Nephron (organoid): ENCODE measurements at regions not wholly inside any gene's neighbourhood (a gene's known extent, or its start where the extent isn't known, plus 50 kb on each side); places are given as distances from the start of the nearest gene placed in this dataset.

ENCODE experiments used
- H3K27ac Mint-ChIP-seq, 3 experiments: 2 replicates each; pipeline ENCODE4 v1.8.0; 2020; ENCODE audit warnings: mixed read lengths in 3 of 3, mild to moderate bottlenecking in 2 of 3, moderate library complexity in 1 of 3
- H3K27me3 Mint-ChIP-seq: 2 replicates; pipeline ENCODE4 v1.8.0; 2021; ENCODE audit warnings: low read depth, mild to moderate bottlenecking, moderate library complexity, mixed read lengths
- H3K36me3 Mint-ChIP-seq: 2 replicates; pipeline ENCODE4 v1.8.0; 2020; ENCODE audit warnings: low read depth, mixed read lengths
- H3K4me1 Mint-ChIP-seq: 2 replicates; pipeline ENCODE4 v1.8.0; 2020; ENCODE audit warnings: mixed read lengths
- H3K4me3 Mint-ChIP-seq, 3 experiments: 2 replicates each; pipeline ENCODE4 v1.8.0; 2020; ENCODE audit warnings: mild to moderate bottlenecking in 3 of 3, mixed read lengths in 3 of 3, moderate library complexity in 2 of 3
- H3K9me3 Mint-ChIP-seq: 2 replicates; pipeline ENCODE4 v1.8.0; 2020; ENCODE audit warnings: mixed read lengths
- TF ChIP-seq, protein P1 (sequence below), 3 experiments: fragments of 200-600 bp; sonication (generic); IDR thresholded peaks; one replicate each; pipeline ENCODE4 v1.5.0; 2021; ENCODE audit warnings: antibody characterized with exemption in 3 of 3; ENCODE audit not compliant: unreplicated experiment in 3 of 3

DNA sequence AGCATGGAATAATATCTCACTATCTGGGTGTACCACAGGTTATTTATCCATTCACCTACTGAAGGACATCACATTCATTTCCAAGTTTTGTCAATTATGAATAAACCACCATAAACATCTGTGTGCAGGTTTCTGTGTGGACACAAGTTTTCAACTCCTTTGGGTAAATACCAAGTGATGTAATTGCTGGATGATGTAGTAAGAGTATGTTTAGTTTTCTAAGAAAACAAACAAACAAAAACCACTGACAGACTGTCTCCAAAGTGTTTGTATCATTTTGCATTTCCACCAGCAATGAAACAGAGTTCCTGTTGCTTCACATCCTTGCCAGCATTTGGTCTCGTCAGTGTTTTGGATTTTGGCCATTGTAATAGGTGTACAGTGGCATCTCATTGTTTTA, 435.7 kb upstream of the PROX1 start:
- Mint-ChIP-seq H3K27me3 (peaks cover 9% of the 10 kb centered on the region), H3K27ac (no peak overlapping the region), H3K36me3 (no peaks in the 10 kb centered on the region), H3K4me1 (no peaks in the 10 kb centered on the region), H3K4me3 (no peak overlapping the region), H3K9me3 (peaks cover 3% of the 10 kb centered on the region)
- TF ChIP-seq, protein P1, sequence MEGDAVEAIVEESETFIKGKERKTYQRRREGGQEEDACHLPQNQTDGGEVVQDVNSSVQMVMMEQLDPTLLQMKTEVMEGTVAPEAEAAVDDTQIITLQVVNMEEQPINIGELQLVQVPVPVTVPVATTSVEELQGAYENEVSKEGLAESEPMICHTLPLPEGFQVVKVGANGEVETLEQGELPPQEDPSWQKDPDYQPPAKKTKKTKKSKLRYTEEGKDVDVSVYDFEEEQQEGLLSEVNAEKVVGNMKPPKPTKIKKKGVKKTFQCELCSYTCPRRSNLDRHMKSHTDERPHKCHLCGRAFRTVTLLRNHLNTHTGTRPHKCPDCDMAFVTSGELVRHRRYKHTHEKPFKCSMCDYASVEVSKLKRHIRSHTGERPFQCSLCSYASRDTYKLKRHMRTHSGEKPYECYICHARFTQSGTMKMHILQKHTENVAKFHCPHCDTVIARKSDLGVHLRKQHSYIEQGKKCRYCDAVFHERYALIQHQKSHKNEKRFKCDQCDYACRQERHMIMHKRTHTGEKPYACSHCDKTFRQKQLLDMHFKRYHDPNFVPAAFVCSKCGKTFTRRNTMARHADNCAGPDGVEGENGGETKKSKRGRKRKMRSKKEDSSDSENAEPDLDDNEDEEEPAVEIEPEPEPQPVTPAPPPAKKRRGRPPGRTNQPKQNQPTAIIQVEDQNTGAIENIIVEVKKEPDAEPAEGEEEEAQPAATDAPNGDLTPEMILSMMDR (IDR thresholded peaks at IDR 0.05; ENCODE audit: unreplicated experiment in 3 of 3) = no peak

DNA sequence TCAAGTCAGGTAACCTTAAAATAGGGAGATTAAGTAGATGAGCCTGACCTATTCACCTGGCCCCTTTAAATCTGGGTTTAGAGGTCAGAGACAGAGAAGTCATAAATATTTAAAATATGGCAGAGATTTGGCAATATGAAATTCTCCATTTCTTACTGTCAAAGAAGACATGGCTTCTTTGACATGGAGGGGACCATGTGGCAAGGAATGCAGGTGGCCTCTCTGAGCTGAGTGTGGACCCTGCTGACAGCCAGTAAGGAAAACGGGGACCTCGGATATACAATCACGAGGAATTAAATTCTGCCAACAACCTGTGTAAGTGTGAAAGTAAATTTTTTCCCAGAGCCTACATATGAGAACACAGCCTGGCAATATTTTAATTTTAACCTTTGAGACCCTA, 427.5 kb upstream of the PROX1 start:
- TF ChIP-seq, protein P1 (IDR thresholded peaks at IDR 0.05; ENCODE audit: unreplicated experiment in 3 of 3) = no peak
- peaks cover 13% of the 10 kb centered on the region for H3K36me3 Mint-ChIP-seq
- peaks cover 5% of the 10 kb centered on the region for H3K27me3 Mint-ChIP-seq
- no peaks in the 10 kb centered on the region for H3K4me1 Mint-ChIP-seq
- H3K4me3 Mint-ChIP-seq = no peak overlapping the region
- peaks cover 25% of the 10 kb centered on the region for H3K9me3 Mint-ChIP-seq
- H3K27ac Mint-ChIP-seq = no peak overlapping the region

DNA sequence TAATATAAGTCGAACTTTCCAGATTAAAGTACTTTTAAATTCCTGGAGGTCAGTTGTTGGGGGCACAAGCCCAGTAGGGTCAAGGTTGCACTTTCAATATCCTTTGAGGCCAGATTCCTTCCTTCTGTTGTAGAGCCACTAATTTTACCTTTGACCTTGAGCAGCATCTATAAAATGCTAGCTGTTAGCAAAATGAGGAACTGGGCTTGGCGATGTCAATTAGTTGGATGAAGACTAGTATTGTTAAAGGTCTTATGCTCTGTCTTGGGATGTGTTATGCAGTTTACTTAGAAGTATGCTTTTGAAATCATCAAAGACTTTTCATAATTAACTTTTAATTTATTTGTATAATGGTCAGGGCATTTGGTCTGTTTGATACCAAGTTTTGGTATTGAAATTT, 425.9 kb upstream of the PROX1 start:
- TF ChIP-seq, protein P1 (IDR thresholded peaks at IDR 0.05; ENCODE audit: unreplicated experiment in 3 of 3) = no peak
- Mint-ChIP-seq H3K27me3 (no peaks in the 10 kb centered on the region), H3K27ac (no peak overlapping the region), H3K4me1 (no peaks in the 10 kb centered on the region), H3K36me3 (peaks cover 16% of the 10 kb centered on the region), H3K9me3 (peaks cover 35% of the 10 kb centered on the region), H3K4me3 (no peak overlapping the region)

DNA sequence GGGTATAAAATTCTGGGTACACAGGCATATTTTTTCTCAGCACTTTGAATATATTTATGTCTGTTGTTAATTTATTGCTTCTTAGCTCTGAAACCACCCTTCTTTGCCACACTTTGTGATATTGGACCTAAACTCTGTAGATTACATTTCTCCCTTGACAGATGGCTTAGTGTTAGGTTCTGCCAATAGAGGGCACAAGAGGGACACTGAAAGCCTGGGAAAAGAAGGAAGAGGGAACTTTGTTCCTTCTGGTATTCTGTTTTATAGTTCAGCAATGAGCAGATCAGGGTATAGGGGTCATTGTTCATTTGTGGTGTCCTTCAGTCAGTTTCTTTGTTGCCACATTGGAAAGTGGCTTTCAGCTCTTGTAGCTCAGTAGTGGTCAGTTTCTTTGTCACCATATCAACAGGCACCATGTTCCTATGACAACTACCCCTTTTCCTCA, 423.5 kb upstream of the PROX1 start:
- TF ChIP-seq, protein P1 (IDR thresholded peaks at IDR 0.05; ENCODE audit: unreplicated experiment in 3 of 3) = no peak
- Mint-ChIP-seq H3K36me3 (peaks cover 16% of the 10 kb centered on the region), H3K27ac (no peak overlapping the region), H3K4me1 (no peaks in the 10 kb centered on the region), H3K4me3 (no peak overlapping the region), H3K9me3 (peaks cover 40% of the 10 kb centered on the region), H3K27me3 (no peaks in the 10 kb centered on the region)

DNA sequence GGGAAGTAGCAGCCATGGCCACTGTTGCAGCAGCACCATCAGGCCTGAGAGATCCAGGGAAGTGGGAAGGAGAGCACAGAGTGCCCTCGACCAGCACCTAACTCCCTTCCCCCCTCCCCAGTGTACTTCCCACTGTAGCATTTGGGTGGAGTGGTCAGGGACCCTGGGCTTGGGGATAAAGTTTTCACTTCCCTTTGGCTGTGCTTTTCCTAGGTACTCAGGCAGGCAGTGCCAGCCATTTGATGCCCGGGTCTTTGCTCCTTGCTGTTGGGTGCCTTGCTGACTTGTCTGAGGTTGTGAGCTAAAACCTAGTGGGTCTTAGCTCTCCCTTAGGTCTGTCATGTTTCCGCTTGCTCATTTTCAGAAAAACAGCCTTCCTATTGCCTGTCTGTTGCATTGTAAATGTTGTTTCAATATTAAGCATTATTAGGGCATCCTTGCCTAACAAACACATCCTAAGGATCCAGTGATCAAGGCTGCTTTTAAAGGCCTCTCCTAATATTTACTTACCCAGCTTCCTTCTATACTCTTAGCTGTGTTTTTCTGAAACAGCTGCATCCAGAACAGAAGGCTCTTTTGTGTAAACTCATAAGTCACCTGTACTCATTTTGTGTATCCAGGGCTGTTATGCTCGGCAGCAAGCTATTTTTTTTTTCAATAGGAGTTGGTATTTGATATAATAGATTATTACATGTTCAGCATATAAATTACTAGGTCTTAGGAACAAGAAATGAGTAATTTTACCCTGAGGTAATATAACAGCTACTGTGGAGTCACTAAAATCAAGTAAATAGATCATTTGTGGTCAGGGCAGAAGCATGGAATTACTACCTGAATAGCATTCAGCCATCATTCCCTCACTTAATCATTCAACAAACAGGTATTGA, 418.6 kb upstream of the PROX1 start:
- peaks cover 10% of the 10 kb centered on the region for H3K36me3 Mint-ChIP-seq
- peaks cover 24% of the 10 kb centered on the region for H3K9me3 Mint-ChIP-seq
- TF ChIP-seq, protein P1 (IDR thresholded peaks at IDR 0.05; ENCODE audit: unreplicated experiment in 3 of 3) = no peak
- H3K4me1 Mint-ChIP-seq = no peaks in the 10 kb centered on the region
- no peak overlapping the region for H3K4me3 Mint-ChIP-seq
- no peak overlapping the region for H3K27ac Mint-ChIP-seq
- peaks cover 23% of the 10 kb centered on the region for H3K27me3 Mint-ChIP-seq

DNA sequence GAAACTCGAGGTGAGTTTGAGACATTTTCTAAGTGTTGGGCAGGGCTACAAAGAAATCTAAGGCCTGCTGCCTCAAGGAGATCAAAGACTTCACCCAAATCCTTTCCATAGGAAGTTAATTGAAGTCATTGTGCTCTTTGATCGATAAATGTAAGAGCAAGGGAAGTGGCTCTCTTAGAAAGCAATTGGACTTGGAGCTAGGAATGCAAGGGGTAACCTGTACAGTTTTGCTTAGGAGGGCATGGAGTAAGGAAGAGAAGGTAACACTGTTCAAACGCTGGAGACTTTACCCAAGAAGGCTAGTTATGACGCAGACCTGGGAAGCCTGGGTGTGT, 418.0 kb upstream of the PROX1 start:
- Mint-ChIP-seq H3K36me3 (peaks cover 4% of the 10 kb centered on the region), H3K27ac (no peak overlapping the region), H3K4me1 (no peaks in the 10 kb centered on the region), H3K27me3 (peaks cover 23% of the 10 kb centered on the region), H3K4me3 (no peak overlapping the region), H3K9me3 (peaks cover 18% of the 10 kb centered on the region)
- TF ChIP-seq, protein P1 (IDR thresholded peaks at IDR 0.05; ENCODE audit: unreplicated experiment in 3 of 3) = no peak
